LNCaP clone FGC (cell line): ENCODE measurements at regions not wholly inside any gene's neighbourhood (a gene's known extent, or its start where the extent isn't known, plus 50 kb on each side); places are given as distances from the start of the nearest gene placed in this dataset.

Source experiments
- DNase-seq: peaks from one replicate; pipeline ENCODE4 v3.0.0-alpha.2; 2011; ENCODE audit warnings: low read depth
- H3K4me3 ChIP-seq: 2 replicates; pipeline ENCODE4 v1.5.1; 2011; ENCODE audit warnings: mild to moderate bottlenecking, low read depth, low read length, control low read depth
- TF ChIP-seq, protein P1 (sequence below): IDR thresholded peaks from 2 replicates; pipeline ENCODE4 v1.5.1; 2012; ENCODE audit warnings: mild to moderate bottlenecking; ENCODE audit not compliant: control insufficient read depth, insufficient read depth; ENCODE audit errors: extremely low read depth

DNA sequence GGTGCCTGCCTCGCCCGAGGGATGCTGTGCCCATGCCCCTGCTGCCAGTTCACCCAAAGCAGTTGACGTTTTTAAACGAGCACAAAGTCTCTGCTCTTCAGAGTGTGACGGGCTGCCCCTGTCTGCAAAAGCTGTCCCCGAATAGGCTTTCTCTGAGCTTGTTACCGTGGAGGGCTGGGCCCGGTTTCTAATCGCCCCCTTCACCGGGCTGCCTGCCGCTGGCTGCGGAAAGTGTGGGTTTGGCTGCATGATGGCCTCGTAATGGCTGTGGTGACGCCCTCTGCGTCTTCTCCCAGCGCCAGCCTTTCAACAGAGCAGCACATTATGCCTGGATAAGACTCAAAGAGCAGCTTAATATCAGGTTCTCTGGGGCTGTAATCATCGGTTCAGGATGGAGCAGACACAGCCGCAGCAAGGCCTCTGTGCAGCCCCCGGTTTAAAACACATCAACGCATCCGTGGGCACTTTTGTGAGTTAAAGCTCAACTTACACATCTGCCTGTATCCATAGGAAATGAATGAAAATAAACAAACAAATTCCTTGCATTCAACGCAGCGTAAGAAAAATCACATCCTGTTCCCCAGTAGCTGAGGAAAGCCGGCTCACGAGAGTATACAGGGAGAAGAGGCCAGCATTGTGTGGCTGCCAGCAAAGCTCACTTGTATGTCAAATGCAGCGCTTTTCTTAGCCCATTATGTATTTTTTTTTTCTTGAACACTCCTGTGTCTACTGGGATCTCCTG, 166.4 kb upstream of the SOX1 start:
- no peak for DNase-seq
- H3K4me3 ChIP-seq = no peak overlapping the region
- TF ChIP-seq, protein P1, sequence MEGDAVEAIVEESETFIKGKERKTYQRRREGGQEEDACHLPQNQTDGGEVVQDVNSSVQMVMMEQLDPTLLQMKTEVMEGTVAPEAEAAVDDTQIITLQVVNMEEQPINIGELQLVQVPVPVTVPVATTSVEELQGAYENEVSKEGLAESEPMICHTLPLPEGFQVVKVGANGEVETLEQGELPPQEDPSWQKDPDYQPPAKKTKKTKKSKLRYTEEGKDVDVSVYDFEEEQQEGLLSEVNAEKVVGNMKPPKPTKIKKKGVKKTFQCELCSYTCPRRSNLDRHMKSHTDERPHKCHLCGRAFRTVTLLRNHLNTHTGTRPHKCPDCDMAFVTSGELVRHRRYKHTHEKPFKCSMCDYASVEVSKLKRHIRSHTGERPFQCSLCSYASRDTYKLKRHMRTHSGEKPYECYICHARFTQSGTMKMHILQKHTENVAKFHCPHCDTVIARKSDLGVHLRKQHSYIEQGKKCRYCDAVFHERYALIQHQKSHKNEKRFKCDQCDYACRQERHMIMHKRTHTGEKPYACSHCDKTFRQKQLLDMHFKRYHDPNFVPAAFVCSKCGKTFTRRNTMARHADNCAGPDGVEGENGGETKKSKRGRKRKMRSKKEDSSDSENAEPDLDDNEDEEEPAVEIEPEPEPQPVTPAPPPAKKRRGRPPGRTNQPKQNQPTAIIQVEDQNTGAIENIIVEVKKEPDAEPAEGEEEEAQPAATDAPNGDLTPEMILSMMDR = no peak

DNA sequence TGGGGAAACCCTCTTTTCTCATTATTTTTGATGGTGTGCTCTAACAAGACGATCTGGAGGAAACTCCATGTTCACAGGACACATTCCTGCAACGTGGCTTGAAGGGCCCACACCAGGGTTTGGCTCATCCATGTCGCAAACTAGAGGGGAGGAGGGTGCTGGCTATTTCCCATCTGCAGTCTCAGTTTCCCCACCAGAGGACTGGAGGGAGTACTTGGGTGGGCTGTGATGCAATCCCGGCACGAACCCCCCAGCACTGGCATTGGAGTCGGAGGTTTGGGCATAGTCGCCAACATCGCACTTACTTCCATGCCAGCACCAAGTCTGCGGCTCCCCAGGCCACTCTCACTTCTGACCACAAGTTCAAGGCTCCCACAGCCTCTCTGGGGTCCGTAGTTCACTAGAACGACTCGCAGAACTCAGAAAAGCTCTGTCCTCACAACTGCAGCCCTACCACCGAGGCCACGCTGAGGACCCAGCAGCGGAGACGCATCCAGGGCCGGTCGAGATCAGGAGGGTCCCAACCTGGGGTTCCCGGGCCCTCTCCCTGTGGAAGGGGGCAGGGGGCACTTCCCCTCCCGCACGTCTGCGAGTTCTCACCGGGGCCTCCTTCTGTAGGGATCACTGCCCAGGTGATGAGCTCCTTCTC, 165.6 kb upstream of the SOX1 start:
- no peak overlapping the region for H3K4me3 ChIP-seq
- TF ChIP-seq, protein P1 = no peak
- no peak for DNase-seq

DNA sequence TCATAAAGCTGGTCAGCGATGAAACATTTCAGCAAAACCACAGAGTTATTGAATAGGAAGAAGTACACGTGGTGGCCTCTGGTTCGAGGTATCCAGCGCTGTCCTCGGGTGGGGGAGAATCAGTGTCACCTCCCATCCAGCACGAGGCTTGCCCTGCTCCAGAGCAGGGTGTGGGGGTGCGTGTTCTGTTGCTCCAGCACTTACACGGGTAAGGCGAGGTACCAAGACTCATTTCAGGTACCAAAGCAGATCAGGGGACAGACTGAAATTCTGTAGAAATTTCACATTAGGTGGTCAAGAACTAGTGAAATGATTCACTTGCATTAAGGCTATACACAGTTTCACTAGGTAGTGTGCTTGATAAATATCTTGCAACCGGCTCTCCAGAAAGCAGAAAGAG, 164.2 kb upstream of the SOX1 start:
- DNase-seq = no peak
- TF ChIP-seq, protein P1 = no peak
- H3K4me3 ChIP-seq = no peak overlapping the region

DNA sequence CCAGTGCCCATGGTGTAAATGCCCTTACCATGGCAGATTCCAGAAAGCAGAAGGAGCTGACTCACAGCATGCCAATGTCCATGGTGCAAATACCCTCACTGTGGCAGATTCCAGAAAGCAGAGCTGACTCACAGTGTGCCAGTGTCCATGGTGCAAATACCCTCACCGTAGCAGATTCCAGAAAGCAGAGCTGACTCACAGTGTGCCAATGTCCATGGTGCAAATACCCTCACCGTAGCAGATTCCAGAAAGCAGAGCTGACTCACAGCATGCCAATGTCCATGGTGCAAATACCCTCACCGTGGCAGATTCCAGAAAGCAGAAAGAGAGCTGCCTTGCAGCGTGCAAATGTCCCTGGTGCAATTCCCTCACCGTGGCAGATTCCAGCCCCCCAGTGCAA, 163.8 kb upstream of the SOX1 start:
- no peak overlapping the region for H3K4me3 ChIP-seq
- no peak for DNase-seq
- TF ChIP-seq, protein P1 = no peak

DNA sequence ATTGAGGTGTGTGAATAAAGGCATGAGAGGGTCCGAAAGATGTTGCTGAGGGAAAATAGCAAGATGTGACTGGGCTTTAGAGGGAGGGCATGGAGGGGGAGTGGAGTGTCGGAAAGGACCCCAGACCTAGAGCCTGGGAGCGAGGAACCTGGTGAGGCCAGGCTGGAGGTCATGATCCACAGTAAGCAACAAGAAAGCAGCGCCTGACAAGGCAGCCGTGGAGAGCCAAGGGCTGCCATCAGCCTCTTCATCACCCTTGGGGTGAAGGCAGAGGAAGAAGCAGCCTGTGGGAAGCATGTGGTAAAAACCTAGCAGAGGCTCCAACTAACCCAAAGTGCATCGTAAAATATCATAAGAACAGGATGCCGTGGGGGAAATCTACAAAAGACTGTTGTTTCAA, 162.8 kb upstream of the SOX1 start:
- no peak overlapping the region for H3K4me3 ChIP-seq
- TF ChIP-seq, protein P1 = no peak
- DNase-seq = no peak

DNA sequence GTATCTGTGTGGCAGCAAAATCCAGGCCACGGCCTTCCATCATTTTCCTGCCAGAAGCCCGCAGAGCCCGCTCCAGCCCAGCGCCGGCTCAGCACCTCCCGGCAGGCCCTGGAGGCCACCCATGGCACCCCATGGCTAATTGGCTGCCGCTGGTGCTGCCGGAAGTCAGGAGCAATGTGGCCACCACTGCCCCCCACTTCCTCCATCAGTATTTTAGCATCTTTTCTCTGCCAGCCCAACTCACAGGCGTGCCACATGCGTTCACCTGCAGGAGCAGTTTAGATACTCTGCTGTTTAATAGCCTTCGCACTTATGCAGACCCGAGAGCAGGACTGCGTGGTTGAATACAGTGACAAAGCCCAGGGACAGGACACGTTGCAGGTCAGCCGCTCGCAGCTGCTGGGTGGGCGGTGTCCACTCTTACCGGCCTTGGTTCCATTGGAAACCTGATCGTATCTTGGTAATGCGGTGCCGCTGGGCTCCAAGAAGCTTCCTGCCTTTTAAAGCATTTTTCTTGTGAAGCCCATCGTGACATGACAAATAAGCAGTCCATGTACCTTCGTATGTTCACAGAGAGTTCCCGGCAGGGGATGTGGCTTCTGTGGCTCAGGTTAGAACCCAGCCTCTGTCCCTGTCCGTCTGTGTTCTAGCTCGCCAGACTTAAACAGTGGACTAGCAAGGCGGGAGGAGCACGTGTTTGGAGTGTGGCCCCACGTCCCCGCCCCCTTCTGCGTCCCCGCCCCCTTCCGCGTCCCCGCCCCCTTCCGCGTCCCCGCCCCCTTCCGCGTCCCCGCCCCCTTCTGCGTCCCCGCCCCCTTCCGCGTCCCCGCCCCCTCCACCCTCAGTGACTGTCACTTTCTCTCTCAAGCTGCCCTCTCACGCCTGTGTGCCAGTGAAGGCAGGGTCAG, 162.0 kb upstream of the SOX1 start:
- no peak for DNase-seq
- H3K4me3 ChIP-seq = no peak overlapping the region
- TF ChIP-seq, protein P1 = no peak
